Parathyroid adenoma (tissue), 2 donors: ENCODE measurements at regions not wholly inside any gene's neighbourhood (a gene's known extent, or its start where the extent isn't known, plus 50 kb on each side); places are given as distances from the start of the nearest gene placed in this dataset.

Experiments
- H2AFZ ChIP-seq: fragments of 300-600 bp; sonication (generic); one replicate; pipeline ENCODE4 v1.7.0; 2017; ENCODE audit warnings: antibody characterized with exemption, mild to moderate bottlenecking
- H3K27ac ChIP-seq: fragments of 300-600 bp; sonication (generic); one replicate; pipeline ENCODE4 v1.7.0; 2017
- H3K27me3 ChIP-seq: fragments of 300-600 bp; sonication (generic); one replicate; pipeline ENCODE4 v1.7.0; 2017; ENCODE audit warnings: low read length; ENCODE audit not compliant: control insufficient read depth, insufficient read depth
- H3K36me3 ChIP-seq: fragments of 300-600 bp; sonication (generic); one replicate; pipeline ENCODE4 v1.7.0; 2017; ENCODE audit warnings: low read length; ENCODE audit not compliant: control insufficient read depth, insufficient read depth
- H3K4me1 ChIP-seq: fragments of 300-600 bp; sonication (generic); one replicate; pipeline ENCODE4 v1.7.0; 2017; ENCODE audit warnings: control low read depth
- H3K4me2 ChIP-seq: fragments of 300-600 bp; sonication (generic); one replicate; pipeline ENCODE4 v1.7.0; 2017; ENCODE audit warnings: low read length
- H3K4me3 ChIP-seq: fragments of 300-600 bp; sonication (generic); one replicate; pipeline ENCODE4 v1.7.0; 2017; ENCODE audit warnings: low read depth, low read length
- H3K79me2 ChIP-seq: fragments of 300-600 bp; sonication (generic); one replicate; pipeline ENCODE4 v1.7.0; 2017; ENCODE audit warnings: control low read depth
- H3K9ac ChIP-seq: fragments of 300-600 bp; sonication (generic); one replicate; pipeline ENCODE4 v1.7.0; 2017; ENCODE audit warnings: mild to moderate bottlenecking
- H3K9me3 ChIP-seq: fragments of 300-600 bp; sonication (generic); one replicate; pipeline ENCODE4 v1.7.0; 2017; ENCODE audit warnings: low read length; ENCODE audit not compliant: control insufficient read depth
- TF ChIP-seq, protein P1 (sequence below): fragments of 300-600 bp; sonication (generic); IDR thresholded peaks from one replicate; pipeline ENCODE4 v1.7.0; 2017; ENCODE audit warnings: antibody characterized with exemption, mild to moderate bottlenecking
- donor health status: primary hyperparathyroidism.

DNA sequence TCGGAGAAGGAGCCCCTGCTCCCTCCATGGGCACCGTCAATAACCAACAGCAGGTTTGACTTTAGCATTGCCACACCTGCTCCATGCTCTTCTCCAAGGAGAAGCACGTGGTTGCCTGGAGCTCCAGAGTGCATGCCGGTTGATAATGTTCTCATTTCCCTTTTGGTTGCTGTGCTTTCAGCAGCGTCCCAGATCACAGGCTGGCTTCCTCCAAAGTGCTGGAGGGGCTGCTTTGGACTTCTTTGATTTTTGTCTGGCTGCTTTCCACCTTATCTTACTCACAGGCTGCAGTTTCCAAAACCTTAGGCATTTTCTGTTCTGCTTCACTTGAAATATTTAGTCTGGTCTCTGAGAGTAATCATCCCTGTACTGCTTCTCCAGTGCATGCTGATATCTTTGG is 123.8 kb upstream of the IRS2 start:
- Histone ChIP-seq H3K79me2 (no peaks in the 10 kb centered on the region), H3K9me3 (no peaks in the 10 kb centered on the region), H3K9ac (no peak overlapping the region), H3K4me1 (no peaks in the 10 kb centered on the region), H3K27me3 (no peaks in the 10 kb centered on the region), H3K4me2 (no peak overlapping the region), H2AFZ (no peak overlapping the region), H3K4me3 (no peak overlapping the region), H3K36me3 (no peaks in the 10 kb centered on the region), H3K27ac (no peak overlapping the region)
- TF ChIP-seq, protein P1, sequence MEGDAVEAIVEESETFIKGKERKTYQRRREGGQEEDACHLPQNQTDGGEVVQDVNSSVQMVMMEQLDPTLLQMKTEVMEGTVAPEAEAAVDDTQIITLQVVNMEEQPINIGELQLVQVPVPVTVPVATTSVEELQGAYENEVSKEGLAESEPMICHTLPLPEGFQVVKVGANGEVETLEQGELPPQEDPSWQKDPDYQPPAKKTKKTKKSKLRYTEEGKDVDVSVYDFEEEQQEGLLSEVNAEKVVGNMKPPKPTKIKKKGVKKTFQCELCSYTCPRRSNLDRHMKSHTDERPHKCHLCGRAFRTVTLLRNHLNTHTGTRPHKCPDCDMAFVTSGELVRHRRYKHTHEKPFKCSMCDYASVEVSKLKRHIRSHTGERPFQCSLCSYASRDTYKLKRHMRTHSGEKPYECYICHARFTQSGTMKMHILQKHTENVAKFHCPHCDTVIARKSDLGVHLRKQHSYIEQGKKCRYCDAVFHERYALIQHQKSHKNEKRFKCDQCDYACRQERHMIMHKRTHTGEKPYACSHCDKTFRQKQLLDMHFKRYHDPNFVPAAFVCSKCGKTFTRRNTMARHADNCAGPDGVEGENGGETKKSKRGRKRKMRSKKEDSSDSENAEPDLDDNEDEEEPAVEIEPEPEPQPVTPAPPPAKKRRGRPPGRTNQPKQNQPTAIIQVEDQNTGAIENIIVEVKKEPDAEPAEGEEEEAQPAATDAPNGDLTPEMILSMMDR = no peak

DNA sequence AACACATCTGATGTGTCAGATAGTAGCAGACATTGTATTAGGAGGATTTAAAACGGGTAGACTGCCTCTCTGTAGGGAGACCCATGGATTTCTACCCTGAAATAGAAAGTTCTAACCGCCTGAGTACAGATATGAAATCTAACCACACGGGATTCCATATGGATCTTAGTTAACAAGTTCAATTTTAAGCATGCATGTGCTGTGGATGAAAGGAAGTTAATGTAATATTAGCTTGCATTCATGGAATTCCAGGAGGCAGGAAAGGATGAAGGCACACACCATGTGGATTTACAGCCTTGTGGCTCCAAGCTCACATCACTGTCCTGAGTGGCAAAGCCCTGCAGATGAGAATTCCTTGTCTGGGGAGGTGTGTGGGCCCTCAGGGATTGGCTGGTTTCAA is 120.6 kb upstream of the IRS2 start:
- H3K27ac ChIP-seq = no peak overlapping the region
- H3K36me3 ChIP-seq = no peaks in the 10 kb centered on the region
- H3K4me1 ChIP-seq = no peaks in the 10 kb centered on the region
- no peak overlapping the region for H3K9ac ChIP-seq
- no peaks in the 10 kb centered on the region for H3K9me3 ChIP-seq
- no peak overlapping the region for H3K4me2 ChIP-seq
- no peak overlapping the region for H3K4me3 ChIP-seq
- no peaks in the 10 kb centered on the region for H3K79me2 ChIP-seq
- H3K27me3 ChIP-seq = no peaks in the 10 kb centered on the region
- TF ChIP-seq, protein P1 = no peak
- H2AFZ ChIP-seq = no peak overlapping the region

DNA sequence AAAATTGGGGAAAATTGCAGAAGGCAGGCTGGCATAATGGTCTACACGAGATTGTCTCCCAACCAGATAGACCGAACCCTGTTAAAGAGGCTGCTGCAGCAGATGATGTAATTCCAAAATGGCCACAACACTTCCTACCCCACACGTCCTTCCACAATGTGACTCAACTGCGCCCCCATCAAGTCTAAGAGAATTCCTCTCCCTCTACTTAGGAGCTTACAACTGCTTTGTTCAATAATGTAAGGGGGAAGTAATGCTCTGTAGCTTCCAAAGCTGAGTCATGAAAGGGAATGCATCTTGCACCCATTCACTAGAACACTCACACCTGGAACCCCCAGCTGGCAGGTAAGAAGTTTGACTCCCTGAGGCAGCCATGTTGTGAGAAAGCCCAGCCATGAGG is 117.8 kb upstream of the IRS2 start:
- Histone ChIP-seq H3K9ac (no peak overlapping the region), H3K4me3 (no peak overlapping the region), H3K79me2 (no peaks in the 10 kb centered on the region), H3K27me3 (no peaks in the 10 kb centered on the region), H3K4me2 (no peak overlapping the region), H3K4me1 (no peaks in the 10 kb centered on the region), H2AFZ (no peak overlapping the region), H3K9me3 (no peaks in the 10 kb centered on the region), H3K27ac (no peak overlapping the region), H3K36me3 (no peaks in the 10 kb centered on the region)
- TF ChIP-seq, protein P1 = no peak

- Histone ChIP-seq H3K4me2 (no peak overlapping the region), H3K9ac (no peak overlapping the region), H2AFZ (no peak overlapping the region), H3K4me3 (no peak overlapping the region), H3K27ac (no peak overlapping the region), H3K9me3 (no peaks in the 10 kb centered on the region), H3K4me1 (no peaks in the 10 kb centered on the region), H3K79me2 (no peaks in the 10 kb centered on the region), H3K36me3 (no peaks in the 10 kb centered on the region), H3K27me3 (no peaks in the 10 kb centered on the region)
- TF ChIP-seq, protein P1 = no peak
These were observed 114.4 kb upstream of the IRS2 start for GRCh38 chr13:109900741-109901140.

DNA sequence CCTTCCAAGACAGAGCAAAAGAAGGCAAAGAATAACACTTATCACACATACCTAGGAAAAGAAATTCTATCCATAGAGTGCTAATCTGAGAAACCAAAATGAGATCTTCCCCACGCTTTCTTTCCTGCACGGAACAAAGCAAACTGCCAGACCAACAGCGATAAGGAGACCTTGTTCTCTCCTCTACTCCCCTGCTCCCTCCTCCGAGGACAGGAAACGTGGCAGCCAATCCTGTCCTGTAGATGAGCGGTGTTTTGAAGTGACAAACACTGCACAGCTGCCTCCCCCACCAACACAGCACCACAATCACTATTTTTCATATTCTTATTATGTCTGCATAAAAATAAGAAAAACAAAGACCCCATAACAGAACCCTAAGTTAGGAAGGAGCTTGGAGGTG is 113.9 kb upstream of the IRS2 start:
- TF ChIP-seq, protein P1 = no peak

More for the DNA sequence above, 113.9 kb upstream of the IRS2 start:
- Histone ChIP-seq H2AFZ (no peak overlapping the region), H3K4me2 (no peak overlapping the region), H3K9ac (no peak overlapping the region), H3K27me3 (no peaks in the 10 kb centered on the region), H3K79me2 (no peaks in the 10 kb centered on the region), H3K27ac (no peak overlapping the region), H3K4me3 (no peak overlapping the region), H3K9me3 (no peaks in the 10 kb centered on the region), H3K4me1 (no peaks in the 10 kb centered on the region), H3K36me3 (no peaks in the 10 kb centered on the region)
